ENCODE measurements at regions not wholly inside any gene's neighbourhood (a gene's known extent, or its start where the extent isn't known, plus 50 kb on each side); places are given as distances from the start of the nearest gene placed in this dataset.

DNA sequence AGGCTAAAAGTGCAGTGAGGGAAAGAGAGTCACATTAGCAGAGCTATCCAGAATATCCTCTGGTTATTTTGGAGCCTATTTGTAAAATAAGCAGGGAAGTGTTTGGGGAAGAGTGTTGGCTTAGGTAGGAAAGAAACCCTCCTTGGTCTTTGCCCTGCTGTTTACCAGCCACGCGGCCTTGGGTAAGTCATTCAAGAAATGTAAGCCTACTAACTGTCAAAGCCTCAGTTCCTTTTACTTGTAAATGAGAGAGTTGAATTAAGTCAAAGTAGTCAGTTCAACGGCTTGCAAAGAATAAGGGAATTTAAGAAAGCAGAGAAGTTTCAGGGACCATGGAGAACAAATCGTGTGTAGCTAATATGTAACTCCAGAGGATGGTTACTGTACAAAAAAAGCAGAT is 75.8 kb upstream of the TNC start:
- TF ChIP-seq, protein P1, sequence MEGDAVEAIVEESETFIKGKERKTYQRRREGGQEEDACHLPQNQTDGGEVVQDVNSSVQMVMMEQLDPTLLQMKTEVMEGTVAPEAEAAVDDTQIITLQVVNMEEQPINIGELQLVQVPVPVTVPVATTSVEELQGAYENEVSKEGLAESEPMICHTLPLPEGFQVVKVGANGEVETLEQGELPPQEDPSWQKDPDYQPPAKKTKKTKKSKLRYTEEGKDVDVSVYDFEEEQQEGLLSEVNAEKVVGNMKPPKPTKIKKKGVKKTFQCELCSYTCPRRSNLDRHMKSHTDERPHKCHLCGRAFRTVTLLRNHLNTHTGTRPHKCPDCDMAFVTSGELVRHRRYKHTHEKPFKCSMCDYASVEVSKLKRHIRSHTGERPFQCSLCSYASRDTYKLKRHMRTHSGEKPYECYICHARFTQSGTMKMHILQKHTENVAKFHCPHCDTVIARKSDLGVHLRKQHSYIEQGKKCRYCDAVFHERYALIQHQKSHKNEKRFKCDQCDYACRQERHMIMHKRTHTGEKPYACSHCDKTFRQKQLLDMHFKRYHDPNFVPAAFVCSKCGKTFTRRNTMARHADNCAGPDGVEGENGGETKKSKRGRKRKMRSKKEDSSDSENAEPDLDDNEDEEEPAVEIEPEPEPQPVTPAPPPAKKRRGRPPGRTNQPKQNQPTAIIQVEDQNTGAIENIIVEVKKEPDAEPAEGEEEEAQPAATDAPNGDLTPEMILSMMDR (IDR thresholded peaks at IDR 0.05): no peak
- no peak for TF ChIP-seq POLR2AphosphoS5 (IDR thresholded peaks at IDR 0.05; ENCODE audit: low read depth, low read length)
- TF ChIP-seq, protein P2, sequence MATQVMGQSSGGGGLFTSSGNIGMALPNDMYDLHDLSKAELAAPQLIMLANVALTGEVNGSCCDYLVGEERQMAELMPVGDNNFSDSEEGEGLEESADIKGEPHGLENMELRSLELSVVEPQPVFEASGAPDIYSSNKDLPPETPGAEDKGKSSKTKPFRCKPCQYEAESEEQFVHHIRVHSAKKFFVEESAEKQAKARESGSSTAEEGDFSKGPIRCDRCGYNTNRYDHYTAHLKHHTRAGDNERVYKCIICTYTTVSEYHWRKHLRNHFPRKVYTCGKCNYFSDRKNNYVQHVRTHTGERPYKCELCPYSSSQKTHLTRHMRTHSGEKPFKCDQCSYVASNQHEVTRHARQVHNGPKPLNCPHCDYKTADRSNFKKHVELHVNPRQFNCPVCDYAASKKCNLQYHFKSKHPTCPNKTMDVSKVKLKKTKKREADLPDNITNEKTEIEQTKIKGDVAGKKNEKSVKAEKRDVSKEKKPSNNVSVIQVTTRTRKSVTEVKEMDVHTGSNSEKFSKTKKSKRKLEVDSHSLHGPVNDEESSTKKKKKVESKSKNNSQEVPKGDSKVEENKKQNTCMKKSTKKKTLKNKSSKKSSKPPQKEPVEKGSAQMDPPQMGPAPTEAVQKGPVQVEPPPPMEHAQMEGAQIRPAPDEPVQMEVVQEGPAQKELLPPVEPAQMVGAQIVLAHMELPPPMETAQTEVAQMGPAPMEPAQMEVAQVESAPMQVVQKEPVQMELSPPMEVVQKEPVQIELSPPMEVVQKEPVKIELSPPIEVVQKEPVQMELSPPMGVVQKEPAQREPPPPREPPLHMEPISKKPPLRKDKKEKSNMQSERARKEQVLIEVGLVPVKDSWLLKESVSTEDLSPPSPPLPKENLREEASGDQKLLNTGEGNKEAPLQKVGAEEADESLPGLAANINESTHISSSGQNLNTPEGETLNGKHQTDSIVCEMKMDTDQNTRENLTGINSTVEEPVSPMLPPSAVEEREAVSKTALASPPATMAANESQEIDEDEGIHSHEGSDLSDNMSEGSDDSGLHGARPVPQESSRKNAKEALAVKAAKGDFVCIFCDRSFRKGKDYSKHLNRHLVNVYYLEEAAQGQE (IDR thresholded peaks at IDR 0.05; ENCODE audit: insufficient read depth in 1 of 2, low read depth in 2 of 2, low read length in 1 of 2): no peak
- no peak for TF ChIP-seq SIN3A (IDR thresholded peaks at IDR 0.05; ENCODE audit: borderline replicate concordance, insufficient read depth, low read depth, low read length)
